Neural crest cell (in vitro differentiated cells): ENCODE measurements at regions not wholly inside any gene's neighbourhood (a gene's known extent, or its start where the extent isn't known, plus 50 kb on each side); places are given as distances from the start of the nearest gene placed in this dataset.

Experiments
- DNase-seq: peaks from one replicate; pipeline ENCODE4 v3.0.0; 2021; ENCODE audit warnings: low read depth, mixed read lengths, low spot score
- H3K27ac Mint-ChIP-seq: one replicate; pipeline ENCODE4 v1.8.0; 2021; ENCODE audit warnings: mild to moderate bottlenecking, mixed read lengths; ENCODE audit not compliant: unreplicated experiment
- H3K27me3 Mint-ChIP-seq: 2 replicates; pipeline ENCODE4 v1.8.0; 2021; ENCODE audit warnings: low read depth, mild to moderate bottlenecking, mixed read lengths
- H3K36me3 Mint-ChIP-seq: 2 replicates; pipeline ENCODE4 v1.8.0; 2021; ENCODE audit warnings: low read depth, mild to moderate bottlenecking, mixed read lengths
- H3K4me1 Mint-ChIP-seq: 2 replicates; pipeline ENCODE4 v1.8.0; 2021; ENCODE audit warnings: mixed read lengths
- H3K4me3 Mint-ChIP-seq: one replicate; pipeline ENCODE4 v1.8.0; 2021; ENCODE audit warnings: mild to moderate bottlenecking, mixed read lengths
- H3K9me3 Mint-ChIP-seq: 2 replicates; pipeline ENCODE4 v1.8.0; 2021; ENCODE audit warnings: mixed read lengths
- TF ChIP-seq, protein P1 (sequence below): fragments of 200-600 bp; sonication (generic); conservative IDR thresholded peaks from 2 replicates; pipeline ENCODE4 v1.5.0; 2021; ENCODE audit warnings: antibody characterized with exemption, mild to moderate bottlenecking

DNA sequence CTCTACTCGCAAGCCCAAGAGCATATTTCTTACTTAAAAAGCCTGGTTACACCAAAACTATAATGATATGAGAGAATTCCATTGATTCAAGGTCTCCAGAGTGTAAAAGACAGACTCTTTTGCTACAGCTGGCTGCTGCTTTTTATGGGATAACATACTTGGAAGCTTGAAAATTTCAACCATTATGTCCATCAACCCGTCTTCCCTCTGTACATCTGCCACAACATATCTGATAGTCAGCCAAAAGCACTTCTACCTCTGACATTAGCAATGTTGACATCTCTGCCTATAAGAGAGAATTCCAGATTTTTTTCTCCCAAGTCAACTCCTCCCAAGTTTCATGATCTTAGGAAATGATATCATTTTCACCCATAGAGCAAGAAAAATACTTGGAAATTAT lies 54.4 kb upstream of the IQCM start:
- H3K27me3 Mint-ChIP-seq: no peaks in the 10 kb centered on the region
- H3K4me1 Mint-ChIP-seq: no peaks in the 10 kb centered on the region
- H3K36me3 Mint-ChIP-seq: no peaks in the 10 kb centered on the region
- H3K27ac Mint-ChIP-seq: no peak overlapping the region
- H3K9me3 Mint-ChIP-seq: peaks cover 3% of the 10 kb centered on the region
- H3K4me3 Mint-ChIP-seq: no peak overlapping the region
- TF ChIP-seq, protein P1, sequence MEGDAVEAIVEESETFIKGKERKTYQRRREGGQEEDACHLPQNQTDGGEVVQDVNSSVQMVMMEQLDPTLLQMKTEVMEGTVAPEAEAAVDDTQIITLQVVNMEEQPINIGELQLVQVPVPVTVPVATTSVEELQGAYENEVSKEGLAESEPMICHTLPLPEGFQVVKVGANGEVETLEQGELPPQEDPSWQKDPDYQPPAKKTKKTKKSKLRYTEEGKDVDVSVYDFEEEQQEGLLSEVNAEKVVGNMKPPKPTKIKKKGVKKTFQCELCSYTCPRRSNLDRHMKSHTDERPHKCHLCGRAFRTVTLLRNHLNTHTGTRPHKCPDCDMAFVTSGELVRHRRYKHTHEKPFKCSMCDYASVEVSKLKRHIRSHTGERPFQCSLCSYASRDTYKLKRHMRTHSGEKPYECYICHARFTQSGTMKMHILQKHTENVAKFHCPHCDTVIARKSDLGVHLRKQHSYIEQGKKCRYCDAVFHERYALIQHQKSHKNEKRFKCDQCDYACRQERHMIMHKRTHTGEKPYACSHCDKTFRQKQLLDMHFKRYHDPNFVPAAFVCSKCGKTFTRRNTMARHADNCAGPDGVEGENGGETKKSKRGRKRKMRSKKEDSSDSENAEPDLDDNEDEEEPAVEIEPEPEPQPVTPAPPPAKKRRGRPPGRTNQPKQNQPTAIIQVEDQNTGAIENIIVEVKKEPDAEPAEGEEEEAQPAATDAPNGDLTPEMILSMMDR: no peak
- no peak for DNase-seq

DNA sequence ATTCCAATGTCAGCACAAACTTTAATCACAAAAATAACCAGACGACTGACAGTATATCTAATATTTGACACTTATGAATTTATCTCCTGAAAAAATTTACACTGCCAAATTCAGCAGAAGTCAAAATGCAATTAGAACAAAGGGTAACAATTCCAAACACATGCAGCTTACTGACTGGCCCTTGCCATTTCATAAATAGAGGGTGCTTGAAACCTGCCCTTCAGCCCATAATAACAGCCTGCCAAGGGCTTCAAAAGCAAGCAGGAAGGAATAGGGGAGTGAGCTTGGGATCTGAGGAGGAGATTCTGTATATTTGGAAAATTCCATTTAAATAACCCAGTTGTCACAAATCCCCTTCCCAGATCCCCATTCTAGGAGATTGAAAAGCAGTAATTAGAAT lies 66.1 kb upstream of the IQCM start:
- Mint-ChIP-seq H3K27me3 (no peaks in the 10 kb centered on the region), H3K9me3 (no peaks in the 10 kb centered on the region), H3K36me3 (no peaks in the 10 kb centered on the region), H3K4me1 (no peaks in the 10 kb centered on the region), H3K27ac (no peak overlapping the region), H3K4me3 (no peak overlapping the region)
- no peak for DNase-seq
- TF ChIP-seq, protein P1: no peak

DNA sequence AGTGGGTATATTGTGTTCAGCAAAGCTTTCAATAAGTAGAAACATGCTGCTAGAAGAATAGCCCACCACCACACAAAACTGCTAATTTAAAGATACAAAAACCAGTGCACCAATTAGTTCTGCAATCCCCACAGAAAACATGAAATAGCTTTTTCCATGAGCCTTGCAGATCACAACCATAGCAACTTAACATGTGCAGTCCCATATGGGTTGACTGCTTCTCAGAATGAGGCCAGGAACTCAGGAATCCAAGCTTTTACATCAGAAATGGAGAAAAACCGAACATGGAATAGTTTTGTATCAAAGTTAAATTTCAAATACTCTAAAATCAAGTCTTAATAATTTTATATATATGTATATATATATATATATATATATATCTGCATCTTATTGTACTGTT lies 66.6 kb upstream of the IQCM start:
- Mint-ChIP-seq H3K27me3 (no peaks in the 10 kb centered on the region), H3K27ac (no peak overlapping the region), H3K4me3 (no peak overlapping the region), H3K4me1 (no peaks in the 10 kb centered on the region), H3K36me3 (no peaks in the 10 kb centered on the region), H3K9me3 (no peaks in the 10 kb centered on the region)
- DNase-seq: no peak
- TF ChIP-seq, protein P1: no peak

DNA sequence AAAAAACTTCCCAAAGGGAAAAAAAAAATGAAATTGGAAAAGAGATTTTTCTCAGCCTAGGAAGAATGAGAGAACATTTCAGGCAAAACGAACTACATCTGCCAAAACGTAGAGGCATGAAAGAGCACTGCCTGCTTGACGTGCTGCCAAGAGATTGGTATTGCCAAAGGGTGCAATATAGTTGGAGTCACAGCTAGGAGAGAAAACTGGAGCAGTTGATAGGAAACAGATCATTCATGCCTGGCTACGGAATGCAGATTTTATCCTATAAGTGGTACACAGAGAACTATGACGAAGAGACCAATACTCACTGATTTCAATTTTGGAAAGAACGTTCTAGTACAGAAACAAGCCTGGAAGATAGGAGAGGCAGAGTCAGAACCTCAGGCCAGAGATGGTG lies 68.4 kb upstream of the IQCM start:
- H3K9me3 Mint-ChIP-seq: no peaks in the 10 kb centered on the region
- TF ChIP-seq, protein P1: no peak
- no peaks in the 10 kb centered on the region for H3K4me1 Mint-ChIP-seq
- H3K36me3 Mint-ChIP-seq: no peaks in the 10 kb centered on the region
- no peaks in the 10 kb centered on the region for H3K27me3 Mint-ChIP-seq
- no peak for DNase-seq
- H3K4me3 Mint-ChIP-seq: no peak overlapping the region
- H3K27ac Mint-ChIP-seq: no peak overlapping the region

DNA sequence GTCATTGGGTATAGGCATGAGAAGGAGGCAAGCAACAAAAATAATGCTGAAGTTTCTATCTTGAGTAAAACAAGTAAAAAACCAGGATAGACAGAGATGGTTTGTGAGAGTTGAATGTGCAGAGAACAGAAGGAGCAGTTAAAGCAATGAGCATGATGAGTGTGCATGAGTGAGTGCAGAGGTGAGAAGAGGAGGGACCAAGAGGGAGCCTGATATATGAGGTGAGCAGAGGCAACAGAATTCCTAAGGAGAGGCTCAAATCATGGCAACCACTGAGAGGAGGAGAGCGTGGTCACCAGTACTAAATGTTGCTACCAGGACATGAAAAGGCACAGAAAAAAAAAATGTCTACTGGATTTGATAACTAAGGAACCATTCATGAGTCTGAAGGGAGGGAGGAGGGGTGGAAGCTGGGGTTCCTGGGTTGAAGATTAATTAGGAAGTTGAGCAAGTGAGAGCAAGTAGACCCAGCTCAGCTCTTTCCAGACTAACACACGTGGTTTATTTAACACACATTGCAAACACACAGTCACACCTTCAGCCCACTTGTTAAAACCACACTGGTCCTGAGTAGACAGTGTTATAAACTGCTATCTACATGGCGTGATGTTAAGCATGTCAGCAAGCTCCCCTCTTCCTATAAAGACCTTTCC lies 69.0 kb upstream of the IQCM start:
- Mint-ChIP-seq H3K27ac (peak overlapping the region; percentile 10), H3K36me3 (no peaks in the 10 kb centered on the region), H3K4me3 (no peak overlapping the region), H3K27me3 (no peaks in the 10 kb centered on the region), H3K4me1 (no peaks in the 10 kb centered on the region), H3K9me3 (peaks cover 1% of the 10 kb centered on the region)
- TF ChIP-seq, protein P1: no peak
- DNase-seq: no peak
